NCI-H2107 treated with DMSO at 0.1 percent for 48 hours (cell line): ENCODE measurements at regions not wholly inside any gene's neighbourhood (a gene's known extent, or its start where the extent isn't known, plus 50 kb on each side); places are given as distances from the start of the nearest gene placed in this dataset.

Experiments
- DNase-seq: peaks from one replicate; lab custom pipeline; 2025; ENCODE audit not compliant: unreplicated experiment; lab: John Stamatoyannopoulos, UW

DNA sequence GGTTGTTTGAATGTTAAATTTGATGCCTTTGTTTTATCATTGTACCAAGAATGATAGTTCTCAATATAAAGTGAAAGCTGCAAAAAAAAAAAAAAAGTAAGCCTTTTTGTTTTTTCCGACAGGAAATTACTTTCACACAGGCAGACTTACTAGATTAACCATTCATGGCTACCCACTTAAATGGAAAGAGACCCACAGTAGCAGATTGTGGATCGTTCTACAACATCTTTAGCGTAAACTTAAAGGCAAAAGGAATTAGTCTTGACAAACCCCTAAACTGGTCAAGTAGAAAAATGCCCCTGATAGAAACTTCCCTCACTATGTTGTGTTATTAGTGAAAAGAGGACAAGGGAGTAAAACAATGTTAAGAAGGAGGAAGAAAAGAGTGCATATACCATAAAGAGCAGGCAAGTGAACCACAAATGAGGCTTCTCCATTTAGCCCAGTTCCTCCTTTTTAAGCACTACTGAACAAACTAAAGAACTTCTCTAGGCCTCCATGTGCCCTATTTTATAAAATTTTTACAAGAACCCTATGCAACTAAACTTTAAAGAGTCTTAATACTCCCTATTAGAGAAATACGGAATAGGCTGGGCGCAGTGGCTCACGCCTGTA lies 1560.3 kb downstream of the MRPL39 start:
- DNase-seq: no peak

DNA sequence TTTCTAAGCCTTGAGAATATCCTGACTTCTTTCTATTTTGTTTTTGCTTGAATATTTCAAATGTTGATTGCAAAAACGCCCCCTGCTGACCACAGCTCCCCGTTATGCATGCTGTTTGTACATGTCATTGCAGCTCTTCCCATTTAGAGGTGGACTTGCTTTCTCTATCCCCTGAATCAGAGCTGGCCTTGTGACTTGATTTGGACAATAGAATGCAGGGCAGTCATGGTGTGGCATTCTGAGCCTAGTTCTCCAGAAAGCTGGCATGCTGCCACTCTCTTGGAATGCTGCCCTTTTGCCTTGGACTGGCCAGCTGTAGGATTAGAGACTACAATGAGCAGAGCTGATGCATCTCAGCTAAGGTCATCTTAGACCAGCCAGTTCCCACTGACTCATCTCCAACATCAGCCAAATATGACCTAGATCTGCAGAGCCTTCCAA lies 1561.5 kb downstream of the MRPL39 start:
- DNase-seq: no peak

DNA sequence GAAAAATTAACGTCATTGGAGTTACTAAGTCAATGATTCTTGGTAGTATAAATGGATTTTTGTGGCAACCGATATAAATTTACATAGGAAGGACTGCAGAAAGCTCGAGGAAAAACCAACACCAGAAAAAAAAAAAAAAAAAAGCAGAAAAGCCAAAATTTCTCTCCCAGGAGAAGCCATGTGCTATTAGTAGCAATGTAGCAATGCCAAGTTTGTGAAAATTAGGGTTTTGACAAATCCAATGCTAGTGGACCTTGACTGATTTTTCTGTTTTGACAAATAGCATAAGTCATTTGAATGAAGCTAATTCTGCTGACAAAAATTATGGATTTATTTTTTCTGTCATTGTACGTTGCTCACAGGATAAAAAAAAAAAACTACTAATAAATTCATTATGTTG lies 1561.9 kb downstream of the MRPL39 start:
- no peak for DNase-seq

DNA sequence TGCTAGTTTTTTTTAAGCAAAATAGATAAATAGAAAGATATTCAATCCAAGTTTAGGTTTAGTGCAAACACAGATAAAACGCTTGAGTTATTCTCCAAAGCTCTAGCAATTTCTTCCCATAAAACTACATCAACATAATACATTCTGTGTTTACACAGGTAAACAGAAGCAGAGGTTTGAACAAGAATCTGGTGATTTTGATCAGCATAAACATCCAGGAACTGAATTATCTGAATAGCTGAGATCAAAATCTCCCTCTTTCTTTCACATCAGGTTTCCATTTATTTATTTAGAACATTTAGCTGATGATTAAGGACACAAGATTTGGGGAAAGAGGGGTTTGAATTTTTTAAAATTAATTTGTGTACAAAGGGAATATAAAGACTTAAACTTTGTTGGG lies 1564.6 kb downstream of the MRPL39 start:
- no peak for DNase-seq

DNA sequence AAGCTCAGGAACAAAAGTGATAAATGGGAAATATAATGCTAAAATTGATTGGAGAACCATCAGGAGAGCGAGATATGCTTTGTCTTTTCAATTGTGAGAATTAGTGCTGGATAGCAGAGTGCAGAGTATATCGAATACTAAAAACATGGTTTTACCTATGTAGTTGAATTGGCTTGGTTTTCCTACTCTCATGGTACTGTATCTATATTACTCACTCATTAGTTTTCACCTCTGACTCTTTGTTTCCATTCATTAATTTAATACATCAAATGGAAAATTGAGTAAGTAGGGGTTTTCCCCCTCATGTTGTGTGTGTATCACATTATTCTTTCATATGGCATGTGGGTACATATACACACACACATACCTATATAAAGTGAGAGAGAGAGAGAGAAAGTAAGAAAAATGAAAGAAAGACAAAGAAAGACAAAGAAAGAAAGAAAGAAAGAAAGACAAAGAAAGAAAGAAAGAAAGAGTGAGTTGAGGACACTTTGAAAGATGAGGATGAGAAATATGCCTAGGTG lies 1574.5 kb downstream of the MRPL39 start:
- no peak for DNase-seq

DNA sequence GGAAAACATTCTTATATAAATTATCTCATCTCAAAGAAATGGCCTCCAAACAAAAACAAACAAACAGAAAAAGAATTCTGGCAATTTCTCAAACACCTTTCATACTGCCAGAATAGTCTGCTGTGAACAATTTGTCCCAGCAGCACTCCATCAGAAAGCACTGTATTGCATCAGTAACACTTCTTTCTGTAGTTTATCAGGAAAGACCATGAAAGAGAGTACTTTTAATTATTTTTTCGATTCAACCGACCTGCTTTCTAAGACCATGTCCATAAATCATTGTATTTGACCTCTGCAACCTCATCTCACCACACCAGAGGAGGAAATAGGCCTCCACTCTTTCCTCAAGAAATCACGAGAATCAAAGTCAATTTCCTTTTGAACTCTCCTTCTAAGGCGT lies 1579.9 kb downstream of the MRPL39 start:
- DNase-seq: no peak

DNA sequence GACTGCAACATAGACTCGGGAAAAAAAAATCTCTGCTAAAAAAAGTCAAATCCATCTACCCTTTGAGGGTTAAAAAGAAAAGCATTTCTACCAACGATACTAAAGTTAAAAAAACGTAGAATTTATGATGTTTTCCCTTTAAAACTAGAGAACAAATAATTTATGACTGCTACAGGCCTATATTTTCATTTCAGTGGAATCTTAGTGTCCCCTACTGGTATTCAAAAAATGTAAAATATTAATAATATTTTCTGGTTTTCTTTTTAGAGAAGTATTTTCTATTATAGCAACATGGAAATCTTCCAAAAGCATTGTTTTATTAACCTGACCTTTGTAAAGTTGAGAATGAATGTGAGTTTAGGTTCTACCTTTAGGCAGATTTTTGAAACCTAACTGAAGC lies 1582.2 kb downstream of the MRPL39 start:
- DNase-seq: no peak

DNA sequence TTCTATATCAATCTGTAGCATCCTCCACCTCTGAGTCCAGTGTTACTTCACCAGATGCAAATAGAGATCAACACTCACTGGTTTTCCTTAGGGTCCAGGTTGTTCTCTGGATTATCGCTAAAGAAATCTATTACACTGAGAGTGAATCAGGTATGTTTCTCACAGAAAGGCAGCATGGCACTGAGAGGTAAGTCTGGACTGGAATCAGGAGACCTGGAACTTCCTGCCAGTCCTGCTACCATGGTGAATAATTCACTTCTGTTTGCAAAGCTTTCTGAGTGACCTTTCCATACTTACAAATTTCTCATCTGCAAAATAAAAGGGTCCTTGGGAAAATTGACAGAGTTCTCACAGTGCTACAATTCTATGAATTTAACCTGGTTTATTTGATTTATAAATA lies 1583.3 kb downstream of the MRPL39 start:
- no peak for DNase-seq

DNA sequence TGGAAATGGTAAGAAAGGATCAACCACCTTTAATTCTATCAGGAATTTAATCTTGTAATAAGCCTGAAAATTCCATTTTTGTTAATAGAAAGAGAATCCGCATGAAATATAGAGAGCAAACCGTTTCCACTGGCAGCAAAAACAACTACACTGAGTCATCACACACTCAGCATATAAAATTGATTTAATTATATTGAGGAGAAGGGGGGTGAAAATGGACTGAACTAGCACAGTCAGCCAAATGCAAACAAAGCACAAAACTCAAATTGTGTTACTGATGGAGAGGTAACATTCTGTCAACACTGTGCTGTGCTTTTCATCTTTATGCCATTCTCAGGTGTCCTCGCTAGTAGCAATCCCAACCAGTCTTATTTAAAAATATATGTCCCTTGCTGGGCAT lies 1583.9 kb downstream of the MRPL39 start:
- DNase-seq: no peak

DNA sequence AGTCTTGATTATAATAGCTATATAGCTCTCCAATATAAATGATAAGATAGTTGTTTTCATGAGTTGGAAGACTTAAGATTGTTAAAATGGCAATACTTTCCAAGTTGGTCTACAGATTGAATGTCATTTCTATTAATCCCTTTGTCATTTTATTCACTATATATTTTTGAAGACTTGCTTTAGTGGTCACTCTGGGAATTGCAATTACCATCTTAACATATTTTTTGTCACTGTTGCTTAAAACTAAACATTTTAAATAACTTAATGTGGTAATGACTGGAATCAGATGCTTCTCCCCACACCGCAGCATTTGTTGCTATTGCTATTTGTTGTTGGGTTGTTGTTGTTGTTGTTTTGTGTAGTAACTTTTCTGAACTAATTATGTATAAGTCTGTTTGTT lies 1592.9 kb downstream of the MRPL39 start:
- DNase-seq: no peak

DNA sequence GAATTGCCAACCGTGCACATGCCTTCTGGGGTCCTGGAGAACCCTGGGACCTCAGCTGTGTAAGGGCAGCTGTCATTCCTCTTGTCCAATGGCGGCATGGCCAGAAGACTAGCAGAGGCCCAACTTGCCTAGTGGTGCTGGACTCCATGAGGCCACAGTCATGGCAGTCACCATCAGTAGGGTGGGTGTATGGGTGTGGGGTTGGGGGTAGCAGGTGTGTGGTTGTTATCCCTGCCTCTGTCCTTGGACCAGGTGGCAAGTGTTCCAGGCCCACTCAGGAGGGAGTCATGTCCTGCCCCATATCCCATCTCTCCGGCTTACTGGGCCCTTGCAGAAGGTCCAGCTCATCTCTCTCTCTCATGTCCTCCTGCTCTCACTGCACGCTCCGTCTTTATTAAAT lies 1596.2 kb downstream of the MRPL39 start:
- DNase-seq: no peak

DNA sequence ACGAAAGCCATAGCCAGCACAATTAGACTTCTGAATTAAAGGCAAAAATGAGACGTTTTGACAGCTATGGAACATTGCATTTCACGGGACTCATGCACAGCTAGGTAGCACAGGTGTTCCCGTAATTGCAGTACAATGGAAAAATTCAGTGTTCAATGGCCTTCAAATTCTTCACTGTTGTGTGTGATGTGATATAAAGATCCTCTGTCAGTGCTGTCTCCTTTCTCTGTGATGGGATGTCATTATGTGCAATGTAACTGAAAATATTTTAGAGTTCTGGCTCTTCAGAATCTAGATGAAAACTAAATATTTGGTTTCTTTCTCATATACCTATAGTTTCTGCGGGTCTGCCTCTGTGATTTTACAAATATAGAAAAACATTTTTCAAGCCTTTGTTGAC lies 1599.7 kb downstream of the MRPL39 start:
- no peak for DNase-seq

DNA sequence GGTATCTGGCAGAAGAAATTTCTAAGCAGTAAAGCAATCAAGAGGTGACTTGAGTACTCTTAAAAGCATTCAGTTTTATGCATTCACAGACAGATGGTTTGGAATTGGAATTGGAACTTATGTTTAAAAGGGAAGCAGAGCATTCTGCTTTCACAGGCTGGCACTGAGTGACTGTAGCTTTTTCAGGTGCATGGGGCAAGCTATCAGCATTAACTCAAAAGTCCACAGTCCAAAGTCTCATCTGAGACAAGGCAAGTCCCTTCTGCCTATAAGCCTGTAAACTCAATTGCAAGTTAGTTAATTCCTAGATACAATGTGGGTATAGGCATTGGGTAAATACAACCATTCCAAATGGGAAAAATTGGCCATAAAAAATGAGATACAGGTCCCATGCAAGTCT lies 1620.3 kb downstream of the MRPL39 start:
- DNase-seq: no peak

DNA sequence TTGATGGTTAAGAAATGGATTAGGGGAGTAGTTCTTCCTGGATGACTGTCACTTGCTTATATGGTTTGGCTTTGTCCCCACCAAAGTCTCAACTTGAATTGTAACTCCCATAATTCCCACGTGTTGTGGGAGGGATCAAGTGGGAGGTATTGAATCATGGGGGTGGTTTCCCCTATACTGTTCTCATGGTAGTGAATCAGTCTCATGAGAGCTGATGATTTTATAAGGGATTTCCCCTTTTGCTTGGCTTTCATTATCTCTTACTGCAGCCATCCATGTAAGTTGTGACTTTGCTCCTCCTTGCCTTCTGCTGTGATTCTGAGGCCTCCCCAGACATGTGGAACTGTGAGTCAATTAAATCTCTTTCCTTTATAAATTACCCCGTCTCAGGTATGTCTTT lies 1621.1 kb downstream of the MRPL39 start:
- DNase-seq: no peak

DNA sequence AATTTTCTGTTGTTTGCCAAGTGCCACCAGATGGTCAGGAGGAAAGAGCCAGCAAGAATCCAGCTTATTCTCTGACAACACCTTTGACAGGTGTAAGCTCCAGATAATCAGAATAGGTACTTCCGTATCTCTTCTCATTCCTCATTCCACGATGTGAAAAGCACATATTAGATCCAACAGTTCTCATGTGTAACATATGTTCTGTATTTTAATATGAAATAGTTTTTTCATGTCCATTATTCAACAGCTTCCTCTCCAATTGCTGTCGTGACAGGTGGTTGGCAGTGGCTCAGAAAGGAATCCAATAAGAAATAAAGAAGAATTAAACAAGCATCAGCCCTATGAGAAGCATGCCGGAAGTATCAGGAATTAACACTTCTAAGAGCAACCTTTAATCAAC lies 1624.7 kb downstream of the MRPL39 start:
- no peak for DNase-seq

DNA sequence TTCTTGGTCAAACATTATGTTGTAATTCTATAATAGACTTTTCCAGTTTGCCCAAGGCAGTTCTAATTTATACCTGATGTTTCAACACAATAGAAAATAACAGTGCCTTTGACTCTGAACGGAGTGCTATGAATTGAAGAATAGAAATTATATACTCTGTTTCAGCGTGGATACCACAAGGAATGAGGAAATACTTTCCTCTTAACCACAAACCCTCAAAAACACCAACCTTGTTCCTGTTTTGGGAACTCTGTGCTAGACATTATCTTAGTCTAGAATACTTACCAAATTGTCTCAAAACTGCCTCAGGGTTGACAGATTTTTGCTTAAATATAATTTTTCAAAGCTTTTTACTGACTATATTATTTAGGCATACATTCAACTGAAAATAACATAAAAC lies 1629.3 kb downstream of the MRPL39 start:
- DNase-seq: peak; percentile 14

DNA sequence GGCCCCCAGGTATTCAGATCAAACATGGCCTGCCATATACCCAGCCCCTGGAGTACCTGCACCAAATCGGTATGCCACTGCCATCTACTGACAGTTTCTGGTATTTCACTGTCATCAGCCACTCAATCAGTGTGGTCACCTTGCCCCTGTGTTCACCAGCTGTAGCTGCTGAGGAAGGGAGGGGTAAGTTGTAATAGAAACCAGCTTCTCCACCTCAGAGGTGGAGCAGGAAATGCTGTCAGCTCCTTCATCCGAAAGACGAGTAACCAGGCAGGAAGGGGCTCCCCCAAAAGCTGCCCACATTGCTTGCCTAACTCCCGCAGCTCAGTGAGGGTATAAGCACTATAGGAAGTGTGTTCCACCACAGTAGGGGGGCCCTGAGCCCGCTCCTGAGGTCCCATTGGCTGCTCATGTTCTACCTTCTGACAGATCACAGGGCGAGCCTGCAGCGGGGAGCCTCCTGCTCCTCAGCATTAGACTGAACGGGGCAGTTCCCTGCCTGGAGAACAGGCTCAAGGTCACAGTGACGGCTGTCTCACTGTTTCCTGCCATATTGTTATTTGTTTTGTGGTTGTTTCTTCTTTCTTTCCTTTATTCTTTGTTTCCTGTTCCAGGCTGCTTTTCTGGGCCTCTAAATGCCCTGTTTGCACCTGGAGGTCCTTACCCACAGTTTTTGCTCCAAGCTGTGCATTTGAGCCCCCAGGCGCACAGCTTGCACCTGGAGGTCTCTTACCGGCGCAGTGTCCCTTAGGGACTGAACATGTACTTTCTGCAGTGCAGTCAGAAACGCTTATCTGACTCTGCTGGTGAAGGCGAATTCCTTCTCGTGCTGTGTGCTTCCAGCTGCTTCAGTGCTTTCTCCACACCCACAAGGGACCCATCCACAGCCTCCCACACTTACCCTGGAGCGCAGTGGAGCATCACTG lies 1638.3 kb downstream of the MRPL39 start:
- peak; percentile 69 for DNase-seq

DNA sequence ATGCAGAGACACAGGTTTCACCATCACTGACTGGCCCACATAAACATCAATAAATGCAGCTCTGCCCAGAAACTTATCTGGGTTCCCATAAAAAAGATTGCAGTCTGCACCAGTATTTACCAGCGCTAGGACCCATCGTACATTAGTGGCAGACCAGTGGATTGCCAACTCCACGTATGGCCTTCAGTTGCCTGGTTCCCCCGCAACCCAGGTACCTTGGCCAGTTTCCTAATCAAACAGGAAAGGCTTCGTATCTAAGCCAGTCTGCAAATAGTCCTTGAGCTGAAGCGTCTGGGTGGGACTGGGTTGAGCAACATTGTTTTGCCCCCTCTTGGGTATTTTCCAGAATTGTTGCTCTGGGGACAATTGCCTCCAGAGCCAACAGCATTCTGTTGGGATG lies 1639.3 kb downstream of the MRPL39 start:
- DNase-seq: no peak

DNA sequence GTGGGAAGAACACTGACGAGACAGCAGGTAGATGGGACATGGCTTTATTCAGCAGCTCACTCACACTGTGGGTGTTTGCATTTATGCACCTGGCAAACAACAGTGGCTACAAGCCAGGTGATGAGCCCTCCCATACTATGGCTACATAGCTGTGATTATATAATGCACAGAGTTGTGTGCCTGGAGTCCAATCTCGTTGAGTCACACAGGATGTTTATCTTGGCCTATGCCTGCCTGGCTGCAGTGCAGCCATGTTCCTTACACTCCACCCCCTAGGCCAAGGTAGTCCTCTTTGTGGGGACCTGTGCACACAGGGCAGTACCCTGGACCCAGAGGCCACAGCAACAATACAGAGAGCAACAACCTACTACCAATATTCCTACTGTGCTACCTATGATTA lies 1643.8 kb downstream of the MRPL39 start:
- DNase-seq: no peak

DNA sequence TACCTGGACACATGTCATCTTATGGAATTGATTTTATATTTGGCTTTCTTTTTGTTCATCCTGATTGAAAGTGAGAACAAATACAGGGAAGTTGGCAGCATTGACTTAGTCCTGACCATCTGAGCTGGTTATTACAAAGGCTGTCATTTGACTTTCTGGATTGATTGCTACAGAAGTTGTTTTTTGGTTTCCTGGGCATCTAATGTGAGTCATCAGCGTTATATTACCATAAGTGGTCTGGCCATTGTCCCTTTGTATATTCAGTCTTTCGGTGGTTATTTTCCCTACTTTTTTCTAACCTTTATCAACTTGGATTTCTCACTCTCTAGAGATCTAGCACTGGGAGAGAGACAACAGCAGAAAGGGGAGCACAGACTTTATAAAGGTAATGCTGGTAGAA lies 1646.5 kb downstream of the MRPL39 start:
- no peak for DNase-seq

DNA sequence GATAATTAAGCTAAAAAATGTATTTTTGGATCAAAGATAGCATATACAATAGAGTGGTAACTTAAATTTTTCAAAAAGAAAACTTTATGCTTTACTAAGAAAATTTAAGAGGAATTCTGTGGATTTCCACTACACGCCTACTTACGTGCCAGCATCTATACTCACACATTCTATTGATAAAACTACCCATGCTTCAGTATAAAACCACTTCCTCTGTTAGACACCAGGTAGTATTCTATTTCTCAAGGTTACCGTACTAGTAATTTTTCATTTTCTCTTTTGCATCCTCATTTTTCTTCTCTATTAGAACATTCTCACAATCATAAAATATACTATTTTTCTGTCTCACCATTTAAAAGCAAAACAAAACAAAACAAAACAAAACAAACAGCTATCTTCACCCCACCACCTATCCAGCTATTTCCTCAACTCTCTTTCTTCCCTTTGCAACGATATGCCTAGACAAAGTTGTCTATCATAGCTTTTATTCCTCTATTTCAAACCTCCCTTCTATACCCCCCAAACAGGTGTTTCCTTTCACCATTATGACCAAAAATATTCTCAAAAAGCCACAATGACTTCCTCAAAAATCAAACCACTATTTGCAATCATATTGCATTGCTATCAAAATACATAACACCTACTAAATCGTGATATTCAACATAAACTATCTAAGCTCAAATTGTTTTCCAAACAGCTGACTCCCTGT lies 1652.0 kb downstream of the MRPL39 start:
- DNase-seq: no peak

DNA sequence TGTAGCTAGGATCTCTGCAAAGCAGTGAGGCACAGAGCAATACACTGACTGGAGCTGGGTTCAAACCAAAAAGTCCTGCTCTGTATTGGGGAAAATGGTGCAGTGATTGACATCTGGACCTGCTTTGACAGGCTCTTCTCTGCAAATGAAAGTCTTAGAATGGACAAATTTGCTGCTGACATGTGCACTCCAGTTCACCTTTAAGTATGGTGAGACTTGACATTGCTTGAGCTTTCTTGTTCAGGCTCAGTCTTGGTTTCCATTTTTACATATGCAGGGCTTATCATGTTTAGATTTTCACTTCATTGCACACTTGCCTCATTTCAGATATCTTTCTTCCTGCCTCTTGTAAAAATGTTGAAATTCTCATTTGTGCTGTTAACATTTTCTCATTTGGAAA lies 1655.0 kb downstream of the MRPL39 start:
- DNase-seq: no peak
